HG03135 (cell line): ENCODE measurements at regions not wholly inside any gene's neighbourhood (a gene's known extent, or its start where the extent isn't known, plus 50 kb on each side); places are given as distances from the start of the nearest gene placed in this dataset.

Experiments
- ATAC-seq: cut with Tn5 transposase; IDR thresholded peaks from one replicate; pipeline ENCODE4 v1.9.1; 2021; ENCODE audit warnings: mild to moderate bottlenecking, moderate library complexity; ENCODE audit not compliant: unreplicated experiment

GRCh38 chr12:108029051-108029835 is 99.8 kb upstream of the WSCD2 start:
- no peak for ATAC-seq

DNA sequence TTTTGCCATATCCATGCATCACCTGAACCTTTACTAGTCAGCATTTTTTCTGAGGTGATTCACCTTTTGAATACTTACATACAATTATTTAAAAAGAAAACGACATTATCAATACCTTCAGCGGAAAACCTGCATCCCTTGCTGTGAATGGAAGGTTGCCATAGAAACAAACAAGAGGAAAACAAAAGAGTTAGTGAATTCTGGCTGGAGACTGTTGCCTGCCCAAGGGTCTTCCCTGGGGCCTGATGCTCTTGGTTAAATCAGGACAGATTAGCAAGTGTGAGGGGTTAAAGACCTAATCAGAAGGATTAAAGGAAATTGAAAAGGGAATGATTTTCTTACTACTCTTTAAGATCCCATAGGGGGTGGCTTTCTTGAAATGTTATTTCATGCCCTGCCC is 96.0 kb upstream of the WSCD2 start:
- ATAC-seq: no peak

DNA sequence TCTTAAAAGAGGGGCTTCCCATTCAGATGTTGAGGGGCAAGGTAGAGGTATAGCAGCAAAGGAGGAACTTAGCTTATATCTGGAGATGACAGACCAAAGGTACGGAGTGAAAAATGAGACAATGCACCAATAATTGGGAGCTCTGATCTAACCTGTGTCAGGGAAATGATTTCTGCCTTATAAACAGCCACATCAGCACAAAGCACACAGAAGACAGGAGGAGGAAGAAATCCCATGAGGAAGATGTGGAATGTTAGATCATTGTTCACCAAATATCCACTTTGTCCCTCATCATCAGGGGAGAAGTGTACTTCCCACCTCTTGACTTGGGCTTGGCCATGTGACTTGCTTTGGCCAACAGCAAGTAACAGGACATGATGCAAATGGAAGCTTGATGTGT is 93.7 kb upstream of the WSCD2 start:
- ATAC-seq: no peak

GRCh38 chr12:108037960-108038359 is 91.1 kb upstream of the WSCD2 start:
- no peak for ATAC-seq

DNA sequence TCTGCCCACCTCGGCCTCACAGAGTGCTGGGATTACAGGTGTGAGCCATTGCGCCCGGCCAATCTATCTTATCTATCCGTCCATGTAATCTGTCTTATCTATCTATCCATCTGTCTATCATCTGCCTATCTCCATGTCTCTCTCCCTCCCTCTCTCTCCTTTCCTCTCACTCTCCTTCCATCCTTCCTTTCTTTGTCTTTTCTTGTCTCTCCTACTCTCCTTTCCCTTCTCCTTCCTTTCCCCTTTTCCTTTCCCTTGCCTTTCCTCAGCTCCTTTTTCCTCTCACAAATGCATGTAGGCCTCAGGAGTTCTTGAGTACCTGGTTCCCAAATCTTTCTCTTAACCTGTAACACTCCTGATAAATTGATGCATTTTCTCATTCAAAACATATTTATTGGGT is 89.3 kb upstream of the WSCD2 start:
- ATAC-seq: no peak

DNA sequence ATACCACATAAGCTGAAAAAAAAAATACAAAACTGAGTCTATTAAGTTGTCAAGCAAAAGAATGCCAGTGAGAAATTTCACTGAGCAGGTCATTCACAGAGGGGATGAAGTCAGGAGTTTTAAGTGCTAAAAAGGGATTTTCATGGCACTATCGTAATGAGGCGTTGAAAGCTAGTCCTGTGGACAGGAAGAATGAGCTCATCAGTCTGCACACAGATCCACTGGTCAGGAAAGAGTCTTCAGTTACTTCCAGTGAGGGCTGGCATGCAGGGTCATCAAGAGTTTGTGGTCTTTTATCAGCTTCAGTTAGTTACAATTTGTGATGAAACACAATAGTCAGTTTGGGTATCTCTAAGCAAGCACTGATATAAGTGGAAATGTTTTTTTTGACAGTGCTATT is 88.1 kb upstream of the WSCD2 start:
- ATAC-seq: no peak

DNA sequence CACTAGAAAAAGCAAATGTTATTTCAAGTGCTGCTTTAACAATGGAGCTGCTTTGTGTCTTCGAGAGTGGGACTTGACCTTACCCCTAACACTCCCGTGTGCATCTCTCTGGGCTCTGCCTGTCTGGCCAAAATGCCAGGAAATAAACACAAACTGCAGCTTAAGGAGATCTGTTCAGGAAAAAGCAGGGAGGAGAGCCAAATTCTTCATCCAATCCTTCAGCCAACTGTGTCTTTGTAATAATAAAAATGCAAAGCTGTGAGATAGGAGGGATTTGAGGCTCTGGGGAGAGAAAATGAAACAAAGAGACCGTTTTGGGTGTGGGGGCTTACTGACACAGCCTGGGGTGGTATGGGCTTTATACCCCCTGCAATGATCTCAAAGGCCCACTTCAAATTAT is 85.8 kb upstream of the WSCD2 start:
- no peak for ATAC-seq

DNA sequence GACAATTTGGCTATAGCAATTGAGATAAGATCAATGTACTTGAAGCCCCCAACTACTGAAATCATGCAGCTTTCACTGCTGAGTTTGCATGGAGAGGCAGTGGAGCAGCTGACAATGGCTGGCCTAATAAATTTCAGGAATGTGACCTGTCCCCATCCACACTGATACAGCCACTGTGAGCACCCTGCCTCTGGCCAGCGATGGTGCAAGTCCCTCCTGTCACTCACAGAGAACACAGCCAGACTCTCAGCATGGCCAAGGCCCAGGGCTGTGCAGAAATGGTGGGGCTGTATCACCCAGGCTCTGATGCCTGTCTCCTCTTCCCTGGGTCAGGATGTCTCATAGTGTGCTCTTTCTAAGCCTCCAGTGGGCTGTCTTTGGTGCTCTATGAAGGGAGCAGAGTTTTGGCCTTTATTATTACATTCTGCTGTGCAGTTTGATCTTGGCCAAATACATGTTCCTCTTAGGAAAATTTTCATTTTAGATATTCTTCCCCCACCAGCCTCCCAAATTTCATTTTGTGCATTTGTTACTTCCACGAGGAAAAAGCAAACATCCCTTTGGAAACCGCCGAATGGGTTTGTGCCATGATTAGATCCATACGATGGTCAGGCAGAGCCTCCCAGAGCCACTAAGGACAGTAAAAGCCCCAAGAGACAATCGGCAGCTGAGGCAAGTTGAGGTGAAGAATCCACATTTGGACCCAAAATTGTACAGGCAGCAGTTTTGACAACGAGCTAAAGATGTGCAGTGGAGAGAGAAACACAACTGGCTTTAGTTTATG is 85.1 kb upstream of the WSCD2 start:
- ATAC-seq: no peak

GRCh38 chr12:108046135-108046534 is 83.0 kb upstream of the WSCD2 start:
- ATAC-seq: no peak

DNA sequence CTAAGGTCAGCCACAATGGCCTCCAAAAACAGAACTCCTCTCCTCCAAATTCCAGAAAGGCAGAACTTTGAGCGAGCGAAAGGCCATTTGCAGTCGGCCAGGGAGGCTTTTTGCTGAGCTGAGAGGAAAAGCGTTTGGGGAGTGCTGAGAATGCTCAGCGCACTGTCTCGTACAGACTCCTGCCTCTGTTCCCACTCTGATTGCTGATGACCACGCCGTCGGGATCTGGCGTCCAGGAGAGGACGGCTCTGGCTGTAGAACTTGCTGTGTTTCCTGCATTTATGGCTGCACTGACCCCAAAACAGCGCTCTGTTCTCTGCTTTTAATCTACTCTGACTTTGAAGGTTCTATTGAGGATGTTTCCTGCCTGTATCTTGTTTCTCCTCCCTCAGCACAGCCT is 82.4 kb upstream of the WSCD2 start:
- no peak for ATAC-seq

DNA sequence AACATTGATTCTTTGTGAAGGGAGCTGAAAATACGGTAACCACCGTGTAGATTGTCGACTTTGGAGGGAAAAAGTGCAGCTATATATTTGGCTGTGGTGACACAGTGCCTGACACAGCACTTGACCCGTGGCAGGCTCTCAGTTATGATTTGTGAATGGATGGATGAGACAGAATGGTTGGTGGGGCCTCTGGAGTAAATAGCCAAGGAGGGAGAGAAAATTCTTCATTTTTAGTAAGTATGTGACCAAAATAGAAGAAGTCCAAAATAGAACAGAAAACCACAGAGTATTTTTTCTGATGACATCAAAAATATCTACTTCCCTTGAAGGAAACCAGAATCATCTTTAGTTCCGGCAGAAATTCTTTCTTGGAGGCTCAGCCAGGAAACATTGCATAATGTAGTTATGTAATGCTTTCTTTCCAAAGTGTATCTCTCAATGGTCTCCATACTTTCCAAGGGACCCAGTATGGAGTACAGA is 82.0 kb upstream of the WSCD2 start:
- no peak for ATAC-seq

GRCh38 chr12:108048686-108049085 is 80.4 kb upstream of the WSCD2 start:
- no peak for ATAC-seq

DNA sequence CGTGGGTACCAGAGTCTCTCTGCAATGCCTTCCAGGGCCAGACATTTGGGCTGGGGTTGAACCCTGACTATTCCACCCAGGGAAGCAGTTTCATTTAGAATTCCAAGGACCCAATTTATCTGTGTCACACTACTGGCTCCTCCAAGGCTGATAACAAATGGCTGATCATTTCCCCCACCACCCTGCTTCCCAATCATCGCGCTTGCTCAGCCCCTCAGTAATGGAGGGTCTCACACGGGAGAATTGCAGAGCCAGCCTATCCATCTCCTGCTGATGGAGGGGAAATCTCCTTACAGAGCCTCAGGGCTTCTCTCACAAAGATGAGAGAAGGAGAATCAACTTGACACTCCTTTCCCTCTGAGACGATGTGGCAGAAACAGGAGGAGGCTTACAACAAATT is 78.4 kb upstream of the WSCD2 start:
- no peak for ATAC-seq

GRCh38 chr12:108052260-108052659 is 76.8 kb upstream of the WSCD2 start:
- no peak for ATAC-seq

DNA sequence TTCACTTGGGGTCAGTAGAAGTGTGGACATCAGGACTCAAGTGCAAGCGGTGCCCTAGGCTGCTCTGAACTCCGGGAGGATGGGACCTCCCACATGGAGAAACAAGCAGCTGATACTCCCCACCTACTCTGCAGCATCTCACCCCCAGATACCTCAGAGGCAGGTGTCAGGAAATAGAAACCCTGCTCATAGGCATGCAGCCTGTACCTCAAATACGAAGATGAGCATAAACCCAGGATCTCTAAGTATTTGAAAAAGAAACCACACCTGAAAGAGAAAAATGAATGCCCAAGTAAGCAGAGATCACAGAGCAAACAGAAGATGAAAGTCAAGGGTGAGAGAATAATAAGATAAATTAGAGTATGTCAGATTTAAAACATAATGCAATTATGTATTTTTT is 75.6 kb upstream of the WSCD2 start:
- no peak for ATAC-seq

GRCh38 chr12:108054496-108054895 is 74.6 kb upstream of the WSCD2 start:
- no peak for ATAC-seq

GRCh38 chr12:108055141-108055540 is 73.9 kb upstream of the WSCD2 start:
- no peak for ATAC-seq

DNA sequence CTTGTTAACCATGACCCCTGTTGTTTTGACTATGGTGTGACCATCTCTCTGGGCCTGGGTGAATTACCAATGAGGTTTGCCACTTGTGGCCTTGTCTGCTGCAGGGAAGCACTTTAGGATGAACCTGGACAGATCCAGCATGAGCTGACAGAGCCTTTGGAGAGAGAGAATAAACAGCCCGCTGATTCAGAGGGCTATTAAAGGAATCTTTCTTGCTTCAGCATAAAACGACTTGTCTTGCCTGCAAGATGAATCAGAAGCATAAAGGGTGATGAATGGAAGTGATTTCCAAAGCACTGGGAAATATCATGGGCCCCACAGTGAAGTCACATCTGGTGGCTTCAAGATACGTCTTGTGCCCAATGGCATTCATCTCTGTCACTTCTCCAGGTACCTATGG is 69.0 kb upstream of the WSCD2 start:
- ATAC-seq: no peak

- ATAC-seq: no peak
Measured at GRCh38 chr12:108060903-108061302, 68.2 kb upstream of the WSCD2 start.

DNA sequence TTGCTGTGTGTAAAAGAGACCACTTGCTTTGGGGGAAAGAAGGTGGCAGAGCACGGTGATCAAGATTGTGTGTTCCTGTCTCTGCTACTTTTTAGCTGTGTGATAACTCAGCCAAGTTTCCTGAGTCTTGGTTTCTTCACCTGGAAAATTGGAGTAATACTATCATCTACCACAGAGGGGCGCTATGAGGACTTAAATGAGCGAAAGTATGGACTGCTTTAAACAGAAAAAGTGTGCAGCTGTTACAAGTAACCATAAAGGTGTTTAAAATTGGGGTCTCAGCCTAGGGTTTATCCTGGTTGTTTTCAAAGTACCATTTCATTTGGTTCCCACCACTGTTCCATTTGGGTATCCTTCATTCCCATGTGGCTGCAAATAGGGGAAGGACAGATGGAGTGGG is 65.9 kb upstream of the WSCD2 start:
- ATAC-seq: no peak

GRCh38 chr12:108065069-108065468 is 64.0 kb upstream of the WSCD2 start:
- no peak for ATAC-seq
